T-helper 9 cell (primary cell): ENCODE measurements at regions not wholly inside any gene's neighbourhood (a gene's known extent, or its start where the extent isn't known, plus 50 kb on each side); places are given as distances from the start of the nearest gene placed in this dataset.
"Not testable (repeated sequence)": the region's sequence is repeated elsewhere in the genome, so short reads cannot be mapped to it uniquely, and the experiment has no call there.

ENCODE experiments used
- DNase-seq: peaks from one replicate; pipeline ENCODE4 v3.0.0-alpha.2; 2020

GRCh38 chr6:2363211-2363610, 117.8 kb upstream of the GMDS start:
- DNase-seq: no peak

DNA sequence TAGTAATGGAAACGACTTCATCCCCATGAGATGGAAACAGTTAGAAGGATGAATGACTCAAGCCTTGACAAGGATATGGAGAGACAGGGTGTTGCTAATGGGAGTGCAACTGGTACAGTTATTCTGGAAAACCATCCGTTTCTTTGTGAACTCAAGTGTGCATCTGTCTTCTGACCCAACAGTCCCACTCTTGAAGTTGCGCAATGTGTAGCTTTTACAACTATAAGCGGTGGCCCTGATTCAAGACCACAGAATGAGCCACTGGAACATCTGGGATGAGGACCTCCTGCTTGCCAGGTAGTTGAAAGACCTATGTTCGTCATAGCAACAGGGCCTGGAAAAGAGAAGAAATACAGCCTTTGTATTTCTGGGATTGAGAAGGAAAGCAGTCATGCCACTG, 115.8 kb upstream of the GMDS start:
- DNase-seq: no peak

- DNase-seq: no peak
These were observed 115.3 kb upstream of the GMDS start for GRCh38 chr6:2360716-2361115.

DNA sequence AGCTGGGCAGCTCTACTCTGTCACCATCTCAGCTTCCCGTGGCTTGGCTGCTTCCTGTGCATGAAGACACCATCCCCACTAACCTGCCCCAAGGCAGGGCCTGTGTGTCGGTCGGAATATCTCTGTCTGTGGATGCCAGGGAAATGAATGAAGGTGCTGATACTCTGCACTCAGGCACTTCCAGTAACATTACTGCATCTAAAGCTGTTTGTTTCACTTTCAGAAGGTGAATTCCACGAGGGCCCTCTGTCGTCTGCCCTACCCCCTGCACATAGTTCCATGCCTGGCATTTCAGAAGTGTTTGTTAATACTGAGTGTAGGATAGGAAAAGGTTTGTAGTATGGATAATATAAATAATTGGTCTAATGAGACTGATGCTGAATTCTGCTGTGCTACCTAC, 114.7 kb upstream of the GMDS start:
- no peak for DNase-seq

- DNase-seq: no peak
These were observed 109.7 kb upstream of the GMDS start for GRCh38 chr6:2355150-2355549.

- no peak for DNase-seq
These were observed 108.7 kb upstream of the GMDS start for GRCh38 chr6:2354138-2354491.

DNA sequence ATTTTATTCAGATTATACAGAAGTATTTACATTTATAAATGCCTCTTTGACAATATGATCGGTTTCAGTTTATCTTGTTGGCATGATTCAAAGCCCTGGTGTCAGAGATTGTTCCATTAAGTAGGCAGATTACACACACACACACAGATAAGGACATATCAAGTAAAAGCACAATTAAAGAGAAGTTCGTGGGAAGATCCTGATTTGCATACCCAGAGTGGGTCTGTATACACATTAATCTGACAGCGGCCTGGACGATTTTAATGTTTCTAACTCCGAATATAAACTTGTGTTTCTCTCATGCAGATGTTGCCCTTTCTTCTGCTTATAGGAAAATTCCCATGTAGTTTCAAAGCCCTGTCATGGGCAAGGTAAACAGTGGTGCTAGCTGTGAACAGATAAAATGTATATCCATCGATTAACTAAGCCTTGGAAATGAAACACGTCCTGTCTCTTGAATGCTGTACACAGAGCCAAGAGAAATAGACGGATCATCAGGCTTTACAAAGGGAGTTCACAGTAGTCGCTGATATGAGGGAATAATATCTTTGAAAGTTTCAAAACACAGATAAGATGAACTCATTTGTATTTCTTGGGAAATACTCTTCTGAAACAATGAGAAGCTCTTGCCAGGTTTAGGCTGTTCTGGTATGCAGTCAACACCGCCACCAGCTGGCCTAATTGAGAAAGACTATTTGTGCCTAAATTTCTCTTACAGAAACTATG, 108.2 kb upstream of the GMDS start:
- peak; percentile 12 for DNase-seq

- DNase-seq: no peak
These were observed 106.5 kb upstream of the GMDS start for GRCh38 chr6:2351807-2352431.

DNA sequence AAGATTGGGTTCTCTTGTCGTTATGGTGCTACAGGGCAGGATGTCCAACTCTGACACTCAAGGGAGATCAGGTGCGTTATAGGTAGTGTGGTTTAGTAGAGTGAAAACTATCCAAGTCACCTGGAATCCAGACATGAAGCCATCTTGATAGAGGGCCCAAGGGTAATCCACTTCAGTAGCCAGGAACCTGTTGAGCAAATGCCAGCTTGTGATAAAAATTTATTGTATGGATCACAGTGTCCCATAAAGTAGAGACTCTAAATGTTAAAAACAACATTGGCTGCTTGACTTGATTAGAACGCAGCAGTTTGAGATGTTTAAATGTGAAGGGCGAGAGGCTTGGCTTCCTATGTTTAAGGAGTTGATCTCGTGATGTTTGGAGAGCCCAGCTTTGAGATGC, 105.7 kb upstream of the GMDS start:
- DNase-seq: no peak

GRCh38 chr6:2346078-2346477, 100.7 kb upstream of the GMDS start:
- DNase-seq: no peak

- no peak for DNase-seq
These were observed 99.0 kb upstream of the GMDS start for GRCh38 chr6:2344319-2344905.

DNA sequence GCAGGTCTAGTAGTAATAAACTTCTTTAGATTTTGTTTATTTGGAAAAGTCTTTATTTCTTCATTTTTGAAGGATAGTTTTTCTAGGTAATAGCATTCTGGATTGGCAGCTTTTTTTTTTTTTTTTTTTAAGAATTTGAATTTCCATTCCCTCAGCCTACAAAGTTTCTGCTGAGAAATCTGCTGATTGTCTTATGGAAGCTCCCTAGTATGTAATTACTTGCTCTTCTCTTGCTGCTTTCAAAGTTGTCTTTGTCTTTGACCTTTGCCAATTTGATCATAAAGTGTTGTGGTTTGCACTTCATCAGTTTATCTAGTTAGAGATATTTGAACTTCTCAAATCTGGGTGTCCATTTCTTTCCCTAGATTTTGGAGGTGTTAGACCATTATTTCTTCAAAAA, 82.2 kb upstream of the GMDS start:
- no peak for DNase-seq

DNA sequence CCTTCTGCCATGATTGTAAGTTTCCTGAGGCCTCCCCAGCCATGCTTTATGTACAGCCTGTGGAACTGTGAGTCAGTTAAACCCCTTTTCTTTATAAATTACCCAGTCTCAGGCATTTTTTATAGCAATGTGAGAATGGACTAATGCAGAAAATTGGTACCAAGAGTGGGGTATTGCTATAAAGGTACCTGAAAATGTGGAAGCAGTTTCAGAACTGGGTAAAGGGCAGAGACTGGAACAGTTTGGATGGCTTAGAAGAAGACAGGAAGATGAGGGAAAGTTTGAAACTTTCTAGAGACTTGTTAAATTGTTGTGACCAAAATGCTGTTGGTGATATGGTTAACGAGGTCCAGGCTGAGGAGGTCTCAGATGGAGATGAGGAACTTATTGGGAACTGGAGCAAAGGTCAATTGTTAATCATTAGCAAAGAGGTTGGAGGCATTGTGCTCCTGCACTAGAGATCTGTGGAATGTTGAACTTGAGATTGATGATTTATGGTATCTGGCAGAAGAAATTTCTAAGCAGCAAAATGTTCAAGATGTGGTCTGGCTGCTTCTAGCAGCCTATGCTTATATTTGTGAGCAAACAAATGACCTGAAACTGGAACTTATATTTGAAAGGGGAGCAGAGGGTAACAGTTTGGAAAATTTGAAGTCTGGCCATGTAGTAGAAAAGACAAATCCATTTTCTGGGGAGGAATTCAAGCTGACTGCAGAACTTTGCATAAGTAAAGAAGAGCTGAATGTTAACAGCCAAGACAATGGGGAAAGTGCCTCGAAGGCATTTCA, 79.0 kb upstream of the GMDS start:
- DNase-seq: no peak

- not testable (repeated sequence) for DNase-seq
These were observed 72.1 kb upstream of the GMDS start for GRCh38 chr6:2317498-2317897.

DNA sequence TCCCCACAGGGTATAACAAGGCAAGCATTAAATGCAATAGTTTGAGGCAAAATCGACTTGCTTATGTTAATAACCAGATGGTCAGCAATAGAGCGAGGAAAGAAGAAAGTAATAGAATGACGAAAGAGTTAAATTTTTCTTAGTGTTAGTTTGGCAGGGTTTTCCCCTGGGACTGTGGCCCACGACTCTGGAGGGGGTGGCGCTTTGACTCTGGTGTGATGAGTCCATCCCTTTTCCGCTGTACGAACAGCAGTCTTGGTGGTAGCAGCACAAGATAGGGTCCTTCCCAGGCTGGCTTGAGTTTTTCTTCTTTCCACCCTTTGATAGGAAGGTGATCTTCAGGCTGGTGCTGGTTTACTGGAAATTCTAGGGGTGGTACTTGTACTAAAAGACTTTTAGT, 69.2 kb upstream of the GMDS start:
- no peak for DNase-seq

DNA sequence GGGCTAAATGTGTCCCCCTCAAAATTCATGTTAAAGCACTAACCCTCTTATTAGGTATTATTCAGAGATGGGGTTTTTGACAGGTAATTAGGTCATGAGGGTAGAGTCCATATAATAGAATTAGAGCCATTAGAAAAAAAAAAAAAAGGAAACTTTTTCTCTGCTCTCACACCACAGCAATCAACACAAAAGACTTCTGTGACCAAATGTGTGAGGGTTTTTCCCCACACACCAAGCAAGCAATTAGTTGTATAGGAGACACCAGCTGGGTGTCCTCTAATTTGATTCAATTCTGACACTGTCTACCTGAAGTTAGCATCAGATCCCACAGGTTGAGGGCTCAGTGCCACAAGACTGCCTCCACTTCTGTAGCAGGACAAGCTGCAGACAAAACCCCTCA, 64.6 kb upstream of the GMDS start:
- no peak for DNase-seq

DNA sequence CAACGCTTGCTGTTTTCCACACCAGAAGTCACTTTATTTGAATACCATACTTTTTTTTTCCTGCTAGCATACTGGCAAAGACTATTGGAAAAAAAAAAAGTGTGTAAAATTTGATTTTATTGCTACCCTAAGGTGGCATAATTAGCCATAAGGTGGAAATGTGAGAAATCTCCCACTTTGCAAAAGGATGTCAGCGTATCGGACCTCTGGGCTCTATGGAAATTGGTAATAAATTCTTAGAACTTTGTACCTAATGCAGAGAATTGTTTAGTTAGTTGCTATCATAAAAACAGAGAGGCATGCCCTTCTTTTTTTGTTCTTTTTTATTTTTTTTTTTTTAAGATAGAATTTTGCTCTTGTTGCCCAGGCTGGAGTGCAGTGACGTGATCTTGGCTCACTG, 63.7 kb upstream of the GMDS start:
- DNase-seq: no peak

DNA sequence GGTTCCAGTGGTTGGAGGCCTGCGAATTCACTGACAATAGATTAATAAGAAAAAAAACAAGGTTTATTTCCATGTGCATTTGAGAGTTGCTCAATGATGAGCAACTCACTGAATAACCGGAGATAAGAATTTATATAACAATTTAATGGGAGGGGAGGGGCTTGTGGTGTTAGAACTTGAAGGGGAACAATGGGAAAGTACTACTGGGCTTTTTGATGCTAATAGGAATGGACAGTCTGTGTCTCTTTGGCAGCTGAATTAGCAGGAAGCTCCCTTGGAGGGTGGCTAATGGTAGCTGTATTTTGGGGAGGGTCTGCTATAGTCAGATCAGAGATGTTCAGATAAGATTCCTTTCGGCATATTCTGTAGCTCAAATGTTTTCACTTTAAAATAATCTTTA, 62.4 kb upstream of the GMDS start:
- DNase-seq: no peak

DNA sequence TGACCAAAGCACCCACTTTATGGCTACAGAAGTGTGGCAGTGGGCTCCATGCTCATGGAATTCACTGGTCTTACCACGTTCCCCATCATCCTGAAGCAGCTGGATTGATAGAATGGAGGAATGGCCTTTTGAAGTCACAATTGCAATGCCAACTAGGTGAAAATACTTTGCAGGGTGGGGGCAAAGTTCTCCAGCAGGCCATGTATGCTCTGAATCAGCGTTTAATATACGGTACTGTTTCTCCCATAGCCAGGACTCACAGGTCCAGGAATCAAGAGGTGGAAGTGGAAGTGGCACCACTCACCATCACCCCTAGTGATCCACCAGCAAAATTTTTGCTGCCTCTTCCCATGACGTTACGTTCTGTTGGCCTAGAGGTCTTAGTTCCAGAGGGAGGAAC, 60.5 kb upstream of the GMDS start:
- no peak for DNase-seq

DNA sequence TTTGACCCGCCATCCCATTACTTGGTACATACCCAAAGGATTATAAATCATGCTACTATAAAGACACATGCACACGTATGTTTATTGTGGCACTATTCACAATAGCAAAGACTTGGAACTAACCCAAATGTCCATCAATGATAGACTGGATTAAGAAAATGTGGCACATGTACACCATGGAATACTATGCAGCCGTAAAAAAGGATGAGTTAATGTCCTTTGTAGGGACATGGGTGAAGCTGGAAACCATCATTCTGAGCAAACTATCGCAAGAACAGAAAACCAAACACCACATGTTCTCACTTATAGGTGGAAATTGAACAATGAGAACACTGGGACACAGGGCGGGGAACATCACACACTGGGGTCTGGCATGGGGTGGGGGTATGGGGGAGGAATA, 57.1 kb upstream of the GMDS start:
- not testable (repeated sequence) for DNase-seq

- no peak for DNase-seq
These were observed 51.4 kb upstream of the GMDS start for GRCh38 chr6:2296781-2297180.
